ENCODE measurements at regions not wholly inside any gene's neighbourhood (a gene's known extent, or its start where the extent isn't known, plus 50 kb on each side); places are given as distances from the start of the nearest gene placed in this dataset.

DNA sequence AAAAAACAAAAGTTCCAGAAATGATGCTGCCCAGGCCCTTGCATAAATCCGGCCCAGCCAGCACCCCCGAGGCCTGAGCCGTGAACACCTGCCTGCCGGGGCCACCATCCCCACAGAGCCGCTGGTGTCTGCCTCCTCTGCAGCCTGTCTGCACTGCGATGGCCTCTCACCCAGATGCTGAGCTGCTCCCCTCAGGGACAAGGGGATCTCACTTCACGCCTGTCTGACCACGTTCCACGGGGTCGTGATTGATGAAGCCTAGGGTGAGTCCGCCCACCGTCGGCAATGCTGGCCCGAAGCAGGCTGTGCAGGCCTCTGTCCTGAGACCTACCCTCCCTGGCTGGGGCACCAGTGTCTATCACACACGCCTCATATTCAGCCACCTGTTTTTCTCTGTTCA lies 444.2 kb downstream of the EIPR1 start:
- TF ChIP-seq, protein P1, sequence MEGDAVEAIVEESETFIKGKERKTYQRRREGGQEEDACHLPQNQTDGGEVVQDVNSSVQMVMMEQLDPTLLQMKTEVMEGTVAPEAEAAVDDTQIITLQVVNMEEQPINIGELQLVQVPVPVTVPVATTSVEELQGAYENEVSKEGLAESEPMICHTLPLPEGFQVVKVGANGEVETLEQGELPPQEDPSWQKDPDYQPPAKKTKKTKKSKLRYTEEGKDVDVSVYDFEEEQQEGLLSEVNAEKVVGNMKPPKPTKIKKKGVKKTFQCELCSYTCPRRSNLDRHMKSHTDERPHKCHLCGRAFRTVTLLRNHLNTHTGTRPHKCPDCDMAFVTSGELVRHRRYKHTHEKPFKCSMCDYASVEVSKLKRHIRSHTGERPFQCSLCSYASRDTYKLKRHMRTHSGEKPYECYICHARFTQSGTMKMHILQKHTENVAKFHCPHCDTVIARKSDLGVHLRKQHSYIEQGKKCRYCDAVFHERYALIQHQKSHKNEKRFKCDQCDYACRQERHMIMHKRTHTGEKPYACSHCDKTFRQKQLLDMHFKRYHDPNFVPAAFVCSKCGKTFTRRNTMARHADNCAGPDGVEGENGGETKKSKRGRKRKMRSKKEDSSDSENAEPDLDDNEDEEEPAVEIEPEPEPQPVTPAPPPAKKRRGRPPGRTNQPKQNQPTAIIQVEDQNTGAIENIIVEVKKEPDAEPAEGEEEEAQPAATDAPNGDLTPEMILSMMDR (conservative IDR thresholded peaks at IDR 0.05 in 1 of 2, IDR thresholded peaks at IDR 0.05 in 1 of 2; ENCODE audit: low read depth in 1 of 2, low read length in 2 of 2): no peak
- no peak for TF ChIP-seq EZH2 (IDR thresholded peaks at IDR 0.05; ENCODE audit: low read length, missing control alignments)

Data from fibroblast of lung (primary cell).